DOHH2 (cell line): ENCODE measurements at regions not wholly inside any gene's neighbourhood (a gene's known extent, or its start where the extent isn't known, plus 50 kb on each side); places are given as distances from the start of the nearest gene placed in this dataset.

Experiments
- H3F3A ChIP-seq: fragments of 200-600 bp; sonication (generic), shearing (Covaris generic); 2 replicates; pipeline ENCODE4 v1.6.0; 2016; ENCODE audit warnings: antibody characterized with exemption, mild to moderate bottlenecking; ENCODE audit not compliant: control insufficient read depth, insufficient read depth
- H3K27ac ChIP-seq: fragments of 200-600 bp; sonication (generic); 2 replicates; pipeline ENCODE4 v1.5.1; 2014; ENCODE audit warnings: low read depth, mild to moderate bottlenecking, low read length, moderate library complexity
- H3K27me3 ChIP-seq: fragments of 200-600 bp; sonication (generic); 2 replicates; pipeline ENCODE4 v1.6.1; 2014; ENCODE audit warnings: mild to moderate bottlenecking, low read length, mixed read lengths; ENCODE audit not compliant: control insufficient read depth
- H3K36me3 ChIP-seq: fragments of 200-600 bp; sonication (generic); 2 replicates; pipeline ENCODE4 v1.6.1; 2014; ENCODE audit warnings: mild to moderate bottlenecking, low read length, moderate library complexity, mixed read lengths; ENCODE audit not compliant: control insufficient read depth
- H3K4me1 ChIP-seq: fragments of 200-600 bp; sonication (generic); 2 replicates; pipeline ENCODE4 v1.6.1; 2014; ENCODE audit warnings: mild to moderate bottlenecking, low read length, mixed read lengths; ENCODE audit not compliant: control insufficient read depth
- H3K4me2 ChIP-seq: fragments of 200-600 bp; sonication (generic); 2 replicates; pipeline ENCODE4 v1.6.0; 2014; ENCODE audit warnings: mild to moderate bottlenecking, low read length, moderate library complexity
- H3K4me3 ChIP-seq: fragments of 200-600 bp; sonication (generic); 2 replicates; pipeline ENCODE4 v1.5.1; 2014; ENCODE audit warnings: mild to moderate bottlenecking, low read length, mixed read lengths
- H3K79me2 ChIP-seq: fragments of 200-600 bp; sonication (generic); 2 replicates; pipeline ENCODE4 v1.6.1; 2014; ENCODE audit warnings: mild to moderate bottlenecking, low read length, mixed read lengths; ENCODE audit not compliant: control insufficient read depth
- H3K9me2 ChIP-seq: fragments of 200-600 bp; sonication (generic); replicated peaks from 2 replicates; pipeline ENCODE4 v1.6.1; 2014; ENCODE audit warnings: mild to moderate bottlenecking, low read length, mixed read lengths; ENCODE audit not compliant: control insufficient read depth
- H3K9me3 ChIP-seq: fragments of 200-600 bp; sonication (generic); 2 replicates; pipeline ENCODE4 v1.6.1; 2014; ENCODE audit warnings: antibody characterized with exemption, low read length, mixed read lengths; ENCODE audit not compliant: control insufficient read depth, insufficient read depth
- H4K20me1 ChIP-seq: fragments of 200-600 bp; sonication (generic); 2 replicates; pipeline ENCODE4 v1.6.0; 2014; ENCODE audit warnings: low read depth, mild to moderate bottlenecking, antibody characterized with exemption, low read length, moderate library complexity; ENCODE audit not compliant: control insufficient read depth, insufficient read depth
- CTCF ChIP-seq: fragments of 200-600 bp; sonication (generic); IDR thresholded peaks from one replicate; pipeline ENCODE4 v1.5.1; 2014; ENCODE audit warnings: antibody characterized with exemption, mild to moderate bottlenecking, low read depth, low read length; ENCODE audit not compliant: poor library complexity, severe bottlenecking
- EZH2phosphoT487 ChIP-seq: fragments of 200-600 bp; sonication (generic); IDR thresholded peaks from 2 replicates; pipeline ENCODE4 v1.6.1; 2017; ENCODE audit warnings: borderline replicate concordance, mild to moderate bottlenecking, antibody characterized with exemption, low read length, moderate library complexity, mixed read lengths

DNA sequence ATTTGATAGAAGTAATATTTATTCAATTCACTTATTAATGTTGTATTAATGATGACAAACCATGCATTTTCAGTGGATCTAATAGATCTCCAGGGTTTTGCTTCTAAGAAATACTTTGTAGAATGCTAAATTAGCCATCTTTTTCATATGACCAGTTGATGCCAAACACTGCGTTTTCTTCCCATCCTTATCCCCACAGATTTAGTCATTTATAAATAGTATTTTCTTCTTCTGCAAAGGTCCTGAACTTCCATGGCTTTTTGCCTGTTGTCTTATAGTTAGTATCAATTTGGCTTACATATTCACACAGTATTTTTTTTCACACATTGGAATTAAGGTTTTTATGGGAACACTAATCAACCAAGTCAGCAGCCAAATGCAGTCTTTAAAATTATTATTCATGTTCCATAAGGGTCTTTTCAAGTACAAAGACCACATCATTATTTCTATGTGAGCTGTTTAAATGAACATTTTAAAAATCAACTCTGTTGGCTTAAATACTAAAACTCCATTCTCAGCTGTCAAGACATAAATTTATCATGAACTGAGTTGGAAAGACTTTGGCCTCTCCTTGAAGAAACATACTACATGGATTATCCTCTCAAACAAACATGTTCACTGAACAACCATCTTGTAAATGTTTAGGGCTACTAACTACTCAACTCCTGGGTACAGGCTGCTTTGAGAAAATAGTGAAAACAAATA lies 1278.4 kb upstream of the FLRT2 start:
- Histone ChIP-seq H3K27ac (no peak overlapping the region), H3K27me3 (no peaks in the 10 kb centered on the region), H3K4me3 (no peak overlapping the region), H3K9me3 (no peaks in the 10 kb centered on the region), H3K9me2 (no peaks in the 10 kb centered on the region), H3K4me1 (no peaks in the 10 kb centered on the region), H4K20me1 (no peaks in the 10 kb centered on the region), H3K79me2 (no peaks in the 10 kb centered on the region), H3K4me2 (no peak overlapping the region), H3K36me3 (no peaks in the 10 kb centered on the region), H3F3A (no peaks in the 10 kb centered on the region)
- no peak for TF ChIP-seq CTCF
- no peak for TF ChIP-seq EZH2phosphoT487

DNA sequence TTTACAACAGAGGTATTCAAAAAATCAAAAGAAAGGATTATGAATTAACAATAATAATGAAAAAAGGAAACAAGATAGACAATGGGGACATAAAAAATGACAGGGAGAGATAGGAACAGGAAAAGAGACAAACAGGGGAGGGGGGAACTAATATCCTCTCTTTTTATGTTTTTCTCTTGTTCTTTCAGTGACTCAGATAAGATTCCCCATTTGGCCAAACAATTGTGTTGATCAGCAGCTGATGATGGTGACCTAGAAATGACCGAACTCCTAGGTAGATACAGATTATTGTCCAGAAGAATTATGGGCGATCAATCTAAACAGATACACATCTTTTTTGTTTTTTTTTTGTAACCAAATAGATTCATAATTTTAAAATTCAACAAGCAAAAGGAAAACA lies 1277.2 kb upstream of the FLRT2 start:
- Histone ChIP-seq H3F3A (no peaks in the 10 kb centered on the region), H3K36me3 (no peaks in the 10 kb centered on the region), H3K9me2 (no peaks in the 10 kb centered on the region), H3K27me3 (no peaks in the 10 kb centered on the region), H3K9me3 (no peaks in the 10 kb centered on the region), H3K4me1 (no peaks in the 10 kb centered on the region), H3K79me2 (no peaks in the 10 kb centered on the region), H3K27ac (no peak overlapping the region), H3K4me3 (no peak overlapping the region), H4K20me1 (no peaks in the 10 kb centered on the region), H3K4me2 (no peak overlapping the region)
- no peak for TF ChIP-seq CTCF
- no peak for TF ChIP-seq EZH2phosphoT487

- Histone ChIP-seq H3K27me3 (no peaks in the 10 kb centered on the region), H4K20me1 (no peaks in the 10 kb centered on the region), H3K9me2 (no peaks in the 10 kb centered on the region), H3K4me2 (no peak overlapping the region), H3K4me1 (no peaks in the 10 kb centered on the region), H3K9me3 (no peaks in the 10 kb centered on the region), H3K27ac (no peak overlapping the region), H3K79me2 (no peaks in the 10 kb centered on the region), H3F3A (no peaks in the 10 kb centered on the region), H3K36me3 (no peaks in the 10 kb centered on the region), H3K4me3 (no peak overlapping the region)
- TF ChIP-seq EZH2phosphoT487 (no peak), CTCF (no peak)
Observed at GRCh38 chr14:84253326-84253725, 1276.6 kb upstream of the FLRT2 start.
